DMS53 treated with DMSO at 0.1 percent for 48 hours (cell line): ENCODE measurements at regions not wholly inside any gene's neighbourhood (a gene's known extent, or its start where the extent isn't known, plus 50 kb on each side); places are given as distances from the start of the nearest gene placed in this dataset.
"Not testable (repeated sequence)": the region's sequence is repeated elsewhere in the genome, so short reads cannot be mapped to it uniquely, and the experiment has no call there.

Source experiments
- DNase-seq: peaks from one replicate; lab custom pipeline; 2025; ENCODE audit not compliant: unreplicated experiment; lab: John Stamatoyannopoulos, UW

DNA sequence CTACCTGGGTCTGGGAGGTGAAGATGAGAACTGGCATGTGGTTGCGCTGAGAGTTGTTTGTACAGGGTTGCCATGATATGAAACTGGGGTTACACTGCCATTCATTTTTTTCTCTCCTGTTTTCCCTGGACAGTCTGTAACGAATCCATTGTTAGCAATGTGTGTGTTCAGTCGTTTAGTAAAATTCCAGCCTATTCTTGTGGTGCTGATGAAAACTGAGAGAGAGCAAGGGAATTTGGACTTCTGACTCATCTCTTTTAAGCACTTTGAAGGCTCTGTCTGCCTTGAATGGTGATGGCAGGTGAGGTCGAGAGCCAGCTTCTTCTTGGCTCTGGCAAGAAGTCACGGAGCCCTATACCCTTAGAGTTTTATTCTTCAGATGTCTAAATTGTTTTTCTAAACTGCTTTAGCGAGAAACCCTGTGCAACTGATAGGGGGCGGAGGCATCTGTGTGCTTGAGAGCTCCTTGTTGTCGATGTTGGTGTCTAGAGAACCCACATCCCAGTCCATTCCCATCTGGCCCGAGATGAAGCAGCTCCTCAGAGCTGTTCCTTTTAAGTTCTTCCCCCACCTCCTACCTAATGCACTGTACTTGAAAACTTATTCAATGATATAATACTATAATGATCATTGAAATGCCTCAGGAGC is 204.4 kb downstream of the TMX1 start:
- DNase-seq, result no peak

DNA sequence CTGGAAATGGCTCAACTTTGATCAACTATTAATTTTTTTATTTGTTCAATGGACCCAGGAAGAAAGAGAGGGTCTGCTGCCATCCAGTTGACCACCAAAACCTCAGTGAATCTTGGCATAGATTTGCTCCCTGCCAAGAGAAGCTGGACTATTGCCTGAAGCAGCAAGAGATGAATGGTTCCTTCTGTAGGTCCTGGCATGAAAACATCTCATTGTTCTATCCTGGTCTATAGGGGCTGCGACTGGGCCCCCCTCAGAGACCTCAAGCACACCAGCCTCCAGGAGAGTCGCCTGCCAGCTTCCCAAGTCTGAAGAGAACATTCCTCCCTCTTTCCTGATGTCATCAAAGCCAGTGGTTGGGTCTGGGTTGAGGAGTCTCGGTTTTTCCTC is 204.9 kb downstream of the TMX1 start:
- no peak for DNase-seq

DNA sequence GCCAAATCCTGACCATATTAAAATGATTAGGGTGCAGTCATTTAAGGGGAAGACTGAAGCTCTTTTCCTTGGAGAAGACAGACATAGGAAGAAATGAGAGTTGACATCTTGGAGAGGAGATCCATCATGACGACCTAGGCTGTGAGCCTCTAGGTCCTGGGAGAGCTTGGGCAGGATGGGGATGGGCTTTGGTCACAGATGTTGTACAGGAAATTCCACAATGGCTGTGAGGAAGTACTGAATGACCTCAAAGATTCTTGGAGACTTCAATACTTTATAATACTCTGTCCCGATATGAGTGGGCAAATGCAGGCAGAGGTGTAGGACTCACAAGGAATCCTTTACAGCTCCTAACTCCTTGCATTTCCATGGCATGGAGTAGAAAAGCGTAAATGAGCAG is 204.9 kb upstream of the FRMD6 start:
- no peak for DNase-seq

DNA sequence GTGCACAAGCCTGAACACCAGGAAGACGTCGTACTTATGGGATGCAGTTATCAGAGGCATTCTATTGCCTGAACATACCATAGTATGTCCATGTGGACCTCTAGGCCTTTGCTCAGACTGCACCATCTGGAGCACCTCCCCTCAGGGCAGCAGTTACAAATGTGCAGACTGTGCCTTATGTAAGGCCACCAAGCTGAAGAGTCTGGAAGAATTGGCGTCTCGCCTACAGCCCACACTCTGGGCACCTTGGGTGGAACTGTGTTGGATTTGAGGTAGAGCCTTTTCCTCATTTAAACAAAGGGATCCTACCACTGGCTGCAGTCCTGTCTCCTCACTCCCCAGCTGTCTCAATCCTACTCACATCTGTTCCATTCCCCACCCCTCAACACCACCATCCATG is 204.3 kb upstream of the FRMD6 start:
- DNase-seq, result no peak

DNA sequence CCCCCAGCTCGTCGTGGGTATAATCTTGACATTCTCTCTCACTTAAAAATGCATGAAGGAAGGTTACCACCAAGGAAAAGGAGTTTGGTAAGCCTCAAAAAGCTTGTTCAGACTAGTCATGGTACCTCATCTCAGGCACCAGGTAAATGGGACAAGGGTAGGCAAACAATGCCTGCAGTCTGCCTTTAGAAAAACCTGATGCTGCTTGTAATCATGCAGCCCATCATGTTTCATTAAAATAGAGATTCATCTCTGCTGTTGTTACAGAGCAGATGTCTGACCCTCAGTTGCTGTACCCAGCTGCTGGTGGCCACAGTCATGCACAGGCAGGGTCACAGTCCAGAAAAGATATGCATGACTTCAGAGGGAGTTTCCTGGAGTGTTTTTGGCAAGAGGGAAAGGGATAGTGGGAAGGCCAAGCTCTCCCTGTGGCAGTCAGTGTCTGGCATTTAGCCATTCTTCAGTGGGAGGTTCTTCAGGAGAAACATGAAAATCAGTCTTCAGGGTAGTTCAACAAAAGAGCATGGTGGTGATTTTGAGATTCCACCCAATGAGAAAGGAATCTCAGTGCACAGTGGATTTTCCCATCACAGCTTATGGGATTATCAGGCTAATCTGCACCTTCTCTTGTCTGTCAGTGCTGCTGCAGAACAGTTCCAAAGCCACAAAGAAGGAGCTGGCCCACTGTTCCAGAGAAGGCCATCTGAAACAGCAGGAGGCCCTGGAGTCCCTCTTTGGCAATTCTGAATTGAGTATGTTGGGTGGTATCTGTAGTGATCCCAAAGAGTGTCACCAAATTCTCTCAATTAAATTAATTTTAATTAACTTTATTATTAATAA is 202.7 kb upstream of the FRMD6 start:
- no peak for DNase-seq

DNA sequence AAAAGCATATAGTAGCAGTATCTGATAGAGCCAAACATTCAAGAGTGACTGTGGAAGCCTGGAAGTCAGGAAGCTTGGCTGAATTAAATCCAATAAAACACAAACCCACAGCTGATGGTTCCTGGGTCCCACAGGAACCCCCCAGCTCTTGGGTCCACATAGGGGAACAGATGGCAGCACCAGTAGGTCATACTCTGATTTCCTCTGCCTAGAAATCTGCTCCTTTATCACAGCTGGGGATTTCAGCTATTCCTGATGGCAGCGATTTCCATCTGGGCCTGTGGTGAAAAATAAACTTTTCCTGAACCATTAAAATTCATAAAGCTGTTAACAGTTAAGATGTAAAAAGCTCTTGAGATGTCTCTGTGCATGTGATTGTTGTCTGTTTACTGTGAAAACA is 202.0 kb upstream of the FRMD6 start:
- DNase-seq, result no peak

DNA sequence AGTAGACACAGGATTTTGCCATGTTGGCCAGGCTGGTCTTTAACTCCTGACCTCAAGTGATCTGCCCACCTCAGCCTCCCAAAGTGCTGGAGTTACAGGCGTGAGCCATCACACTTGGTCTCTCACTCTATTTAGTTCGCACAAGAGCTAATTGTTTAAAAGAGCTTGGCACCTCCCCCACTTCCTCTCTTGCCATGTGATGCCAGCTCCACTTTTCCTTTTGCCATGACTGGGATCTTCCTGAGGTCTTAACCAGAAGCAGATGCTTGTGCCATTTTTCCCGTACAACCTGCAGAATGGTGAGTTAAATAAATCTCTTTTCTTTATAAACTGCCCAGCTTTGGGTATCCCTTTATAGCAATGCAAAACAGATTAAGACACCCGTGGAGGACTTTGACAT is 200.1 kb upstream of the FRMD6 start:
- DNase-seq, result no peak

DNA sequence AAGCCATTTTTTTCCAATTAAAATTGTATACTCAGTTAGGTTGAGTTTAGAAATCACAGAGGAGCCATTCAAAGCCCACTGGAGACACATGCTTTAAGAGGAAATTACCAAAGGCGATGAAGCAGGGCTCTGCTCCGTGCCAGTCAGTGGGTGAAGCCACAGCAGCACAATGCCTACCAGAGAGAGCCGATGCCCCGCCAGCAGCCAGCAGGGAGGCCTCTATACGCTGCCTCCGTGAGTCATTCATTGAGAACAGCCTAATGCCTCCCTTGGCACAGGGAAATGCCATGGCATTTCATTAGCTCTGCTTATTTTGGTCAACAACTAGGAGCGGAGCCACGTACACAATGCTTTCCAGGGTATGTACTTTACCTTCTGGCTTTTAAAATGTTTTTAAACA is 197.8 kb upstream of the FRMD6 start:
- no peak for DNase-seq

DNA sequence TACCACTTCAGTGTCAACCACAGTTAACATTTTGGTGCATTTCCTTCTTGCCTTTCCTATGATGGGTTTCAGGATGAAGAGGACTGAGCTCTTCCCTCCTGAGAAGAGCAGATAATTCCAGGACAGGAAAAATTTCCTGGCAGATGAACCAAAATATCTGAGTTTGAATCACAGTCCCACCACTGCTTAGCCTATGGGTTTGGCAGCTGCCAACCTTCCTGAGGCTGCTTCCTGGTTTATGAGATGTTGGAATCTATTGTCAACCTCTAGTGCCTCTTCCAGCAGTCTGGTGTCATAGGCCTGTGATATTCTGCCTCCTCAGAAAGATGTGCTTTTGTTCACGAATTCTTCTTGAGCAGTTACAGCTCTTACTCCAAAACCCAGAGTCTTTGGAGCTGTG is 197.4 kb upstream of the FRMD6 start:
- DNase-seq, result no peak

DNA sequence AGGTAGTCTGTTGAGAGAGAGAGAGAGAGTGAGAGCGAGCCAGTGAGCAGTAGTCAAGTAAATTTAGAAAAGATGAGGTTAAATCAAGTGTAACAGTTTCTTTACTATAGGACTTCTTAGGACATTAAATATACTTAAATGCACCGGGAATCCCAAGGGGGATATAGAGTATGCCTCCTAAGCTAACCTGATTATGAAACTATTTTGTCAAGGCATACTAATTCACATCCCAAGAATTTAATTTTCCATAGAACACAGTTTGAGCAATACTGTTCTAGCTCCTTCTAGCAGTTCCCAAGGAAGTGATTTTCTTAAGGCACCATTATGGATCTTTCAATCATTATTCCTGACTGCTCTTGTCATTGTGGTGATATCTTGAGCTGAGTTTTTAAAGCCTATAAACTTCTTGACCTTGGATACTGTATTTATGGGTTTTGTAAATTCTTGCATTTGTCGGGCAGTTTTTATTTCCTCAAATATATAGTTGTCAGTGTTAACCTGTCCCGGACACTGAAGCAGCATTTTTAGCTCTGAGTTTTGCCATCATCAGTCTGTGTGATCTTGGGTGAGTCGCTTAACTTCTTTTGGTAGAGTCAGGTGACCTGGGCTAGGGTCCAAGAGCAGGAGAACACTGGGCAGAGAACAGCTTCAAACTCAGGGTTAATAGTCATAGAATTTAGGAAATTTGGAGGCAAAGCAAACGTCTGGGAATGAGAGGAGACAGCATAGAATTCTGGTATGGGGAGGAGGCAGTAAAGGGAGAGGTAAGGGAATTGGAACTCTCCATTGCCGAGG is 196.5 kb upstream of the FRMD6 start:
- no peak for DNase-seq

DNA sequence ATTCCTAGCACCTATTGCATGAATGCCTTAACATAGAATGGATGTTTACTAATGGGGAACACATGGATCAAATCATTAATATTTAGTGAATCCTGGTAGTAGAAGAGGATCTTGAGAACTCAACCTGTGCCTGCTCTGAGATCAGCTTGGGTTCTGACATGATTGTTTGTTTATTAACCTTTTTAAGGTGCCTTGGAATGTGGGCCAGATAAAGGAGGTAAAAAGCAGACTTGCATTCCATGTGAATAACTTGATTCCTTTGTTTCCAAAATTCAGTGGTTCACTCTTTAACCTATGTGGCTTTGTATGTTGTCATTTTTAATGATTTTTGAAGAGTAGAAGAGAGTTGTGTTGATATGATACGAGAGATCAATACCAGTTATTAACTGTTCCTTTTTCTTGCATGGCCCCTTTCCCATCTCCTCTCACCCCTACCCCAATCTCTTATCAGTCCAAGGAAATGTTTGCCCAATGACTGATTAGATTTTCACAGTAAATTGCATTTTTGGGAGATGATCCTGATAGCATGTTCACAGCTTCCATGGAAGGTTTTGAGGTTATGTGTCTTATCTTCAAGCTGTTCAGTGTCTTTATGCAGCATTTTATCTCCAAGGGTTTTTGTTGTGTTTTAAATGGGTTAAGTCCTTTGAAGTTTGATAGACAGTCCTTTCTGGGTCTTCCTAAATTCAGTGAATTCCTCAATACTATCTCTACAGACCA is 193.7 kb upstream of the FRMD6 start:
- DNase-seq, result no peak

DNA sequence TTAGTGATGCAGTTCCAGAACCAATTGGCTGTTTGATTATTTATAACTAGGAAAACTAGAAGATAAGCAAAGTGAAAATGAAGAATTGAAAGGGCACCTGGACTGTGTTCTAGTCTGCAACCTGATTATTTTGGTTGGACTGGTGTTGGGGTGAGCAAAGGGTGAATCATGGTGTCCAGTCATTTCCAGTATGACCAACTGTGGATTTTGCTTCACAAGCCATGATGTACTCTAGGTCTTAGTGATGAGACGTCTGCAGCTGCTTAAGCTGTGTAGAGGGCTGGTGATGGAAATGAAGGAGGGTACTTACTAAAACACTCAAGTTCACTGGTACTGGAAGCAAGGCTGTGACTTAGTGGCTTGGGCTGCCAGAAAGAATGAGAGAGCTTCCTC is 193.2 kb upstream of the FRMD6 start:
- no peak for DNase-seq

DNA sequence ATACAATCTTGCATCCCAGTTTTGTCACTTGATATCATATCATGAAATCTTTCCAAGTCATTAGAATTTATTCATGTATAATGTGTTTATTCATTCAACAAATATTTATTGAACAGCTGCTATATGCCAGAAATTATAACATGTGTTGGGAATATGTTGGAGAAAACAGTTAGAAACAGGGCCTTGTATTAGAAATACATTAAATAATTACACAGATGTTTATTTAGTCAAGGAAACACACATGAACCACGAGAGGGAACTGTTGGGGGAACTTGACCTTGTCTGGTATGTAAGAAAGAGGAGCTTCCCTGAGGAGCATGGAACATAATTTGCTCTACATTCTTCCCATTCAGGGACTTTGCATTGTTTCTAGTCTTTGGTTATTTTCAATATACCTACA is 191.7 kb upstream of the FRMD6 start:
- no peak for DNase-seq

DNA sequence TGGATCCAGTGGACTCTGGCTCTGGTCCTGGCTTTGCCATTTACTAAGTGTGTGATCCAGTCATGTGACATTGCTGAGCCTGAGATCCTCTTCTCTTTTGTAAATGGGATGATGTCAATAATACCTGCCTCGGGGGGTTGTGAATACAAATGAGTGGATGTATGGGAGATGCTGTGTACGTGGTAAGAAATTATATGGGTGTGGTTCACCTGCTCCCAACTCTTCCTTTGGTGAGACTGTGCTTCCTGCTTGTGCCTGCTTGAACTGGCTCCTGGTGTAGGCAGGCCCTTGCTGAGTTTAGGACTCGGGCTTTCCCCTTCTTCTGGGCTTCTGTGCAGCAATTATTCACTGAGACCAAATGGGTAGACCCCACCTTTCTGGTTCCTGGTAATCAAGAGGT is 189.5 kb upstream of the FRMD6 start:
- no peak for DNase-seq

DNA sequence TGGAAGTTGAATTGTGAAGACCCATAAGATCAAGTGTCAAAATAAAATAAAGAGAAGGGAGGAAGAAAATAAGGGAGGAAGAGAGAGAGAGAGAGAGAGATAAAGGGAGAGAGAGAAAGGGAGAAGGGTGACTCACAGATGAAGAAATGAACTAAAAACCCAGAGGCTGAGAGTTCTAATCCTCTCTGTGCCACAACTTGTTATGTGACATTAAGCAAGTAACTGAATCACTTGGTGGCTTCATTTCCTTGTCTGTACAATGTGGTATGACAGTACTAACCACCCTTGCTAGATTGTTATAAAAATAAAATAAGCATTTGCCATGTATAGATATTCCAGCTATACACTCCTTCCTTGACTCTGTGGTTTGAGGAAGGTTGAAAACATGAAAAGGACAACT is 189.0 kb upstream of the FRMD6 start:
- DNase-seq, result no peak

DNA sequence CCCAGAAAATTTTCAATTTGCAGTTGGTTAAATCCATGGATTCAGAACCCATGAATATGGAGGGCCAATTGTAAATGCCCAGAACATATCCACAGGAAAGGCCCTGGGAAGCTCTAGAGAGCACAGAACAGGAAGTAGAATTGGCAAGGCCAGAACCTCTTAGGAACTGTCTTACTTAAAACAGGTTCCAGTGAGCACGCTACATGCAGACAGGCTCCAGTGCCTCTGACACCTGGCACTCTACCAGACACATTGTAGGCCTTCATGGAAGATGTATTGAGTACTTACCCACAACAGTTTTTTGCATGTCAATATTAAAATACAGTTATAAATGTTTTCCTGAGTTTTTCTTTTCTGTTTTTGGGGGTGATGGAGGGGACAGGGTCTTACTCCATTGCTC is 188.2 kb upstream of the FRMD6 start:
- DNase-seq, result no peak

DNA sequence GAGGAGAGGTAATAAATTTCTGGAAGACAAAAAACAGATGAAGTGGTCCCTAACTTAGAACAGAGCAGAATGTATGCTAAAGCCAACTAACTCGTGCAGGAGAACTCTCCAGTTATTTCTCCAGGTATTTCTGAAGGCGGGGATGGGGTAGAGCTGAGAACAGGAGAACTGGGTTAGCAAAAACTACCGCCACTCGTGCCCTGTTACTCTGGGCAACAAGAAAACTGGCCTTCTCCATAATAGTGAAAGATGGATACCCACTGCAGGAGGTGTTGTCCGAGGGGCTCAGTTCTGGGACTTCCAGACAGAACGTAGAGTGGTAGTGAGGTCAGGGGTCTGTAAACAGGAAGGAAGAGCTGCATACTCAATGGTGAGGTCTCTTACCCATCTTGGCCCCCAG is 187.3 kb upstream of the FRMD6 start:
- DNase-seq, result no peak

DNA sequence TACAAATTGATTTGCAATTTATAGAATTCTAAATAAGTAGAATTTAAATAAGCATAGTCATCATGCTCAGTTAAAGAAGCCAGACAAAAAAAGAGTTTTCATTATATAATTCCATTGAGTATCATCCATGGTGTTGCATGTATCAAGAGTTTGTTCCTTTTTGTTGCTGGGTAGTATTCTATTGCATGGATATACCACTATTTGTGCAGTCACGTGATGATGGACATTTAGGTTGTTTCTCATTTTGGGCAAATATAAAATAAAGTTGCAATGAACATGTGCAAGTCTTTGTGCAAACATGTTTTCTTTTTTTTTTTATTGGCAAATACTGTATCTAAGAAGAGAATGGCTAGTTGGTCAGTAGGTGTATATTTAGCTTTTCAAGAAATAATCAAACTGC is 186.2 kb upstream of the FRMD6 start:
- DNase-seq, result no peak

DNA sequence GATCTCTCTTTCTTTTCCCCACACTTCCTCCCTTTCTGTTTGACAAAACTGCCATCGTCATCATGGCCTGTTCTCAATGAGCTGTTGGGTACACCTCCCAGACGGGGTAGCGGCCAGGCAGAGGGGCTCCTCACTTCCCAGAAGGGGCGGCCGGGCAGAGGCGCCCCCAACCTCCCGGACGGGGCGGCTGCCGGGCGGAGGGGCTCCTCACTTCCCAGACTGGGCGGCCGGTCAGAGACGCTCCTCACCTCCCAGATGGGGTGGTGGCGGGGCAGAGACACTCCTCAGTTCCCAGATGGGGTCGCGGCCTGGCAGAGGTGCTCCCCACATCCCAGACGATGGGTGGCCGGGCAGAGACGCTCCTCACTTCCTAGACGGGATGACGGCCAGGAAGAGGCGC is 184.3 kb upstream of the FRMD6 start:
- not testable (repeated sequence) for DNase-seq

DNA sequence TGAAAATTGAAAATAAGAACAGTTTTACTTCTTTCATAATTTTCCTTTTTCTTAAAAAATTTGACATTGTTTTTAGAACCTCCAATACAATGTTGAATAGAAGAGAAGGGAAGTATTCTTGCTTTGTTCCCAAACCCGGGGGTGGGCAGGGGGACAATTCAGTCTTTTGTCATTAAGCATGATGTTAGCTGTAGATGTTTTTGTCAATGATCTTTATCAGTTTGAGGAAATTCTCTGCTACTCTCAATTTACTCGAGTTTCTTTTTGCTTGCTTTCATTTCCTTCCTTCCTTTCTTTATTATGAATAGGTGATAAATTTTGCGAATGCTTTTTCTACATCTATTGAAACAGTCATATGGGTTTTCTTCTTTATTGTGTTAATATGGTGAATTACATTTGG is 183.2 kb upstream of the FRMD6 start:
- no peak for DNase-seq

DNA sequence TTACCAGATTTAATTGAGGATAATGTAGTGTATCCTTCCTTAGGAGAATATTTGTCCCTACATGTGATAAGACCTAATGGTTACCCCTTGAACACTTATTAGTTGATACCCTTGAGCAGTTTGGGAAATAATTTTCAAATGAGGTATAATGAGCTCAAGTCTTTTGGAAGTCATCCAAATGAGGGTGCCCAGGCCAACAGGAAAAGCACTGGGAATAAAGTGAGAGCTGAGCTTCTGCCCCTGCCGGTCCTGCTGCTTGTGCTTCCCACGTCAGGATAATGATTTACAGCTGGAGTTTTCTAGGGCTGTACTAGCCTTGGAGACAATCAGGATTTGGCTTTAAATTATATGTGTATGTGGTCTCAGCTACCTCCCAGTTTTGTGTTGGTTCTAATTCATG is 178.8 kb upstream of the FRMD6 start:
- DNase-seq, result no peak
